ENCODE measurements at regions not wholly inside any gene's neighbourhood (a gene's known extent, or its start where the extent isn't known, plus 50 kb on each side); places are given as distances from the start of the nearest gene placed in this dataset.

GRCh38 chr10:110375121-110375520, 70.4 kb upstream of the SMNDC1 start:
- TF ChIP-seq, protein P1, sequence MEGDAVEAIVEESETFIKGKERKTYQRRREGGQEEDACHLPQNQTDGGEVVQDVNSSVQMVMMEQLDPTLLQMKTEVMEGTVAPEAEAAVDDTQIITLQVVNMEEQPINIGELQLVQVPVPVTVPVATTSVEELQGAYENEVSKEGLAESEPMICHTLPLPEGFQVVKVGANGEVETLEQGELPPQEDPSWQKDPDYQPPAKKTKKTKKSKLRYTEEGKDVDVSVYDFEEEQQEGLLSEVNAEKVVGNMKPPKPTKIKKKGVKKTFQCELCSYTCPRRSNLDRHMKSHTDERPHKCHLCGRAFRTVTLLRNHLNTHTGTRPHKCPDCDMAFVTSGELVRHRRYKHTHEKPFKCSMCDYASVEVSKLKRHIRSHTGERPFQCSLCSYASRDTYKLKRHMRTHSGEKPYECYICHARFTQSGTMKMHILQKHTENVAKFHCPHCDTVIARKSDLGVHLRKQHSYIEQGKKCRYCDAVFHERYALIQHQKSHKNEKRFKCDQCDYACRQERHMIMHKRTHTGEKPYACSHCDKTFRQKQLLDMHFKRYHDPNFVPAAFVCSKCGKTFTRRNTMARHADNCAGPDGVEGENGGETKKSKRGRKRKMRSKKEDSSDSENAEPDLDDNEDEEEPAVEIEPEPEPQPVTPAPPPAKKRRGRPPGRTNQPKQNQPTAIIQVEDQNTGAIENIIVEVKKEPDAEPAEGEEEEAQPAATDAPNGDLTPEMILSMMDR (IDR thresholded peaks at IDR 0.05): no peak
- TF ChIP-seq EP300 (IDR thresholded peaks at IDR 0.05) (no peak), POLR2AphosphoS5 (IDR thresholded peaks at IDR 0.05) (no peak), POLR2A (IDR thresholded peaks at IDR 0.05) (no peak)

Measured in gastroesophageal sphincter (tissue), 3 donors.